Left renal pelvis (tissue), 4 donors: ENCODE measurements at regions not wholly inside any gene's neighbourhood (a gene's known extent, or its start where the extent isn't known, plus 50 kb on each side); places are given as distances from the start of the nearest gene placed in this dataset.

Source experiments
- DNase-seq, 4 donors: peaks; one replicate each; pipeline ENCODE4 v3.0.0-alpha.2; 2013; ENCODE audit warnings: low read depth in 4 of 4, low spot score in 3 of 4

GRCh38 chr1:191857600-191857999, 300.7 kb upstream of the RGS18 start:
- DNase-seq: no peak

- DNase-seq: no peak
Measured at GRCh38 chr1:191865479-191865878, 292.8 kb upstream of the RGS18 start.

- no peak for DNase-seq
Measured at GRCh38 chr1:191866155-191866554, 292.1 kb upstream of the RGS18 start.

- DNase-seq: no peak
Measured at GRCh38 chr1:191869790-191870312, 288.4 kb upstream of the RGS18 start.

GRCh38 chr1:191870490-191870889, 287.8 kb upstream of the RGS18 start:
- no peak for DNase-seq

GRCh38 chr1:191875994-191876393, 282.3 kb upstream of the RGS18 start:
- DNase-seq: no peak

GRCh38 chr1:191876631-191877030, 281.6 kb upstream of the RGS18 start:
- no peak for DNase-seq

- no peak for DNase-seq
Measured at GRCh38 chr1:191882870-191883269, 275.4 kb upstream of the RGS18 start.

- no peak for DNase-seq
Measured at GRCh38 chr1:191886977-191887376, 271.3 kb upstream of the RGS18 start.

GRCh38 chr1:191888996-191889622, 269.2 kb upstream of the RGS18 start:
- no peak for DNase-seq

- no peak for DNase-seq
Measured at GRCh38 chr1:191889623-191890003, 268.6 kb upstream of the RGS18 start.

- DNase-seq: no peak
Measured at GRCh38 chr1:191890433-191891088, 267.7 kb upstream of the RGS18 start.

- no peak for DNase-seq
Measured at GRCh38 chr1:191892716-191893115, 265.5 kb upstream of the RGS18 start.

- DNase-seq: no peak
Measured at GRCh38 chr1:191895049-191895448, 263.2 kb upstream of the RGS18 start.

GRCh38 chr1:191895462-191896058, 262.7 kb upstream of the RGS18 start:
- DNase-seq: no peak

GRCh38 chr1:191897134-191897533, 261.1 kb upstream of the RGS18 start:
- DNase-seq: no peak

- DNase-seq: no peak
Measured at GRCh38 chr1:191901651-191902050, 256.6 kb upstream of the RGS18 start.

GRCh38 chr1:191904991-191905390, 253.3 kb upstream of the RGS18 start:
- DNase-seq: no peak

- no peak for DNase-seq
Measured at GRCh38 chr1:191905781-191906180, 252.5 kb upstream of the RGS18 start.

GRCh38 chr1:191907121-191907520, 251.1 kb upstream of the RGS18 start:
- DNase-seq: no peak

- no peak for DNase-seq
Measured at GRCh38 chr1:191910245-191910644, 248.0 kb upstream of the RGS18 start.

- no peak for DNase-seq
Measured at GRCh38 chr1:191912517-191912916, 245.7 kb upstream of the RGS18 start.
